IPS-NIHi11 (cell line): ENCODE measurements at regions not wholly inside any gene's neighbourhood (a gene's known extent, or its start where the extent isn't known, plus 50 kb on each side); places are given as distances from the start of the nearest gene placed in this dataset.
"Not testable (repeated sequence)": the region's sequence is repeated elsewhere in the genome, so short reads cannot be mapped to it uniquely, and the experiment has no call there.

Experiments used
- DNase-seq: peaks from one replicate; pipeline ENCODE4 v3.0.0; 2012; ENCODE audit warnings: mixed read lengths, low spot score

GRCh38 chr5:97234380-97234779 lies 51.3 kb upstream of the RIOK2 start:
- not testable (repeated sequence) for DNase-seq

GRCh38 chr5:97242341-97242740 lies 59.3 kb upstream of the RIOK2 start:
- no peak for DNase-seq

GRCh38 chr5:97243353-97243752 lies 60.3 kb upstream of the RIOK2 start:
- no peak for DNase-seq

GRCh38 chr5:97245386-97245785 lies 62.3 kb upstream of the RIOK2 start:
- DNase-seq, result peak; percentile 16

GRCh38 chr5:97250113-97250512 lies 67.1 kb upstream of the RIOK2 start:
- no peak for DNase-seq

- no peak for DNase-seq
Measured at GRCh38 chr5:97266076-97266475, 83.0 kb upstream of the RIOK2 start.

GRCh38 chr5:97266576-97266975 lies 83.5 kb upstream of the RIOK2 start:
- no peak for DNase-seq

GRCh38 chr5:97267767-97268166 lies 84.7 kb upstream of the RIOK2 start:
- DNase-seq, result no peak

GRCh38 chr5:97276474-97277120 lies 93.5 kb upstream of the RIOK2 start:
- no peak for DNase-seq

- DNase-seq, result no peak
Measured at GRCh38 chr5:97281257-97281656, 98.2 kb upstream of the RIOK2 start.

- peak; percentile 63 for DNase-seq
Measured at GRCh38 chr5:97297063-97297703, 114.1 kb upstream of the RIOK2 start.

GRCh38 chr5:97297704-97298091 lies 114.7 kb upstream of the RIOK2 start:
- DNase-seq, result no peak

GRCh38 chr5:97301181-97301580 lies 118.1 kb upstream of the RIOK2 start:
- not testable (repeated sequence) for DNase-seq

- DNase-seq, result no peak
Measured at GRCh38 chr5:97338729-97339128, 155.7 kb upstream of the RIOK2 start.

- no peak for DNase-seq
Measured at GRCh38 chr5:97355775-97356174, 172.7 kb upstream of the RIOK2 start.

GRCh38 chr5:97363577-97363976 lies 180.5 kb upstream of the RIOK2 start:
- DNase-seq, result no peak

- DNase-seq, result no peak
Measured at GRCh38 chr5:97364731-97365130, 181.7 kb upstream of the RIOK2 start.

- peak; percentile 13 for DNase-seq
Measured at GRCh38 chr5:97365163-97365845, 182.3 kb upstream of the RIOK2 start.

- no peak for DNase-seq
Measured at GRCh38 chr5:97365918-97366317, 182.9 kb upstream of the RIOK2 start.

- no peak for DNase-seq
Measured at GRCh38 chr5:97375959-97376358, 192.9 kb upstream of the RIOK2 start.

GRCh38 chr5:97377582-97377981 lies 194.5 kb upstream of the RIOK2 start:
- DNase-seq, result no peak

- DNase-seq, result no peak
Measured at GRCh38 chr5:97383996-97384395, 200.9 kb upstream of the RIOK2 start.

GRCh38 chr5:97388794-97389193 lies 205.7 kb upstream of the RIOK2 start:
- no peak for DNase-seq
